Heart left ventricle (tissue), 16 donors: ENCODE measurements at regions not wholly inside any gene's neighbourhood (a gene's known extent, or its start where the extent isn't known, plus 50 kb on each side); places are given as distances from the start of the nearest gene placed in this dataset.

ENCODE experiments used
- ATAC-seq, 4 donors: fragments of 200-7000 bp; cut with Tn5 transposase; one replicate each; pipeline ENCODE4 v1.9.1; 2020 to 2022; ENCODE audit warnings: moderate library complexity in 4 of 4, mild to moderate bottlenecking in 3 of 4, moderate number of reproducible peaks in 1 of 4
- DNase-seq, 5 donors: peaks; one replicate each; pipeline ENCODE4 v3.0.0-alpha.2; 2020
- H3K27ac ChIP-seq, 12 donors: fragments of 200-600 bp; sonication (generic) in 4 of 12; one replicate each; pipeline versions ENCODE4 v1.5.0 to v1.8.0; 2016 to 2022; ENCODE audit warnings: mild to moderate bottlenecking in 2 of 12
- H3K27me3 ChIP-seq, 9 donors: fragments of 200-600 bp; sonication (generic) in 2 of 9; one replicate each; pipeline versions ENCODE4 v1.5.1 to v1.8.0; 2016 to 2022; ENCODE audit warnings: mild to moderate bottlenecking in 3 of 9
- H3K36me3 ChIP-seq, 9 donors: fragments of 200-600 bp; sonication (generic) in 2 of 9; one replicate each; pipeline versions ENCODE4 v1.5.0 to v1.8.0; 2018 to 2022; ENCODE audit warnings: mild to moderate bottlenecking in 2 of 9
- H3K4me1 ChIP-seq, 12 donors: fragments of 200-600 bp; sonication (generic) in 4 of 12; one replicate each; pipeline versions ENCODE4 v1.5.0 to v1.8.0; 2016 to 2022; ENCODE audit warnings: mild to moderate bottlenecking in 3 of 12
- H3K4me3 ChIP-seq, 12 donors: fragments of 200-600 bp; sonication (generic) in 4 of 12; one replicate each; pipeline versions ENCODE4 v1.5.0 to v1.8.0; 2017 to 2022; ENCODE audit warnings: mild to moderate bottlenecking in 9 of 12, moderate library complexity in 4 of 12
- H3K9me3 ChIP-seq, 12 donors: fragments of 200-600 bp; sonication (generic) in 4 of 12; one replicate each; pipeline versions ENCODE4 v1.5.0 to v1.8.0; 2016 to 2022; ENCODE audit warnings: mild to moderate bottlenecking in 1 of 12
- CTCF ChIP-seq, 12 donors: fragments of 200-600 bp; sonication (generic) in 4 of 12; IDR thresholded peaks; one replicate each; pipeline versions ENCODE4 v1.5.0 to v1.8.0; 2018 to 2022; ENCODE audit warnings: antibody characterized with exemption in 12 of 12, mild to moderate bottlenecking in 5 of 12
- POLR2A ChIP-seq, 2 donors: fragments of 450-650 bp; IDR thresholded peaks; one replicate each; pipeline ENCODE4 v1.6.1; 2017; ENCODE audit warnings: antibody characterized with exemption in 2 of 2, mild to moderate bottlenecking in 2 of 2, moderate library complexity in 2 of 2
- WGBS, 4 donors: extraction: QIAGEN DNeasy Blood & Tissue Kit in 2 of 4; methylation state at CpG; one replicate each; pipeline versions ENCODE4 v1.1.5 to v1.1.7; 2013 to 2018; 5-methylcytosine and 5-hydroxymethylcytosine counted together
- intact Hi-C, 10 donors: fragments of 100-400 bp; cut with DNase I; formaldehyde crosslinking; loops; one replicate each; pipeline versions ENCODE4 v1.11.1 to v1.14.2; 2022
- donor health status: ischemic (EF 13 %, LVEDD 7.1; RV severe dilation, severe dysfunction).
- donor health status: healthy with polysubstance abuse.
- donor health status: DM: no; HTN: yes; CAD: no.
- donor health status: DM: no; HTN: no; CAD: no.
- donor health status: ischemic (EF 25% LVEDD 6.9; RV normal size, moderate dysfunction).
- donor health status: ischemic (EF 25% LVEDD 5.7; RV mildly dilated, moderate dysfunction).
- donor health status: healthy.
- donor health status: DM: yes; HTN: yes; CAD: no.
- donor health status: ischemic (EF 35%, LVEDD 5.7; RV mildly dilated, moderate dysfunction).
- donor health status: nonischemic (EF 11% LVEDD 7.7; RV severe dilation, severe dysfunction).
- donor health status: DM: yes; HTN: yes; CAD: no.
- donor health status: PGD.
- donor health status: ischemic (EF 29% LVEDD 5.4; RV normal size, mild dysfunction).
- donor health status: nonischemic (EF 23%, LVEDD 6.1; RV moderate dilation, normal function).

DNA sequence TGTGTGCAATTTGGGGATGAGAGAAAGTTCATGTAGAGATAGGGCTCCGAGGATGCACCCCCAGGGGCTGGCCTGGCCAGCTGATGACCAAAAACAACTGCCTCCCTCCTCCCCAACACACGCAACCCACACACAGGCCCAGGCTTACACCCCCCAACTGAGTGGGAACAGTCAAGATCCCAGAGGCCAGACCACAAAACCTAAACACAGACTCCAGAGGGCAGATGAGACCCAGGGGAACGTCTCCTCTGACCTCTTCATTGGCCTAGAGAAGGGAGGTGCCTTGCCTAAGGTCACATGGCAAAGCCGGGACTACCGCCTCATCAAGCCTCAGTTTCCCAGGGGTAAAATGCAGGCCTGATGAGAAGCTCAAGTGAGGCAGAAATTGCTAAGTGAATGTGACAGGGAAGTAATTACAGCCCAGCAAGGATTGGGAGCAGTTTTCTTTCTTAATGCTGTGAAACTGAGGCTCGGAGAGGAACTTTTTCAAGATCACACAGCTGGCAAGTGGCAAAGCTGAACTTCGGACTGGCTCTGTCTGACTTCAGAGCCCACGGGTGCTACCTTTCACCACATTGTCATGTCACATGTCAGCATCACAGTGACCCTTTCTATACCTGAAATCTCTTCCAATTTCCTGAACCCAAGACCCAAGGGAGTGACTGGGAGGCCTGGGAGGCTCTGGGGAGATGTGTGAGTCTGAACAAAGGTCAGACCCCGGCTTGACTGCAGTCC lies 69.9 kb upstream of the WNT11 start:
- no peaks in the 10 kb centered on the region for H3K27me3 ChIP-seq
- intact Hi-C loops: no loop called here
- no peaks in the 10 kb centered on the region for H3K4me1 ChIP-seq
- TF ChIP-seq POLR2A (IDR thresholded peaks at IDR 0.05): no peak
- no peak for TF ChIP-seq CTCF (IDR thresholded peaks at IDR 0.05)
- peaks cover 0 to 19% (median 5%) of the 10 kb centered on the region in 12 donors for H3K9me3 ChIP-seq
- no peak overlapping the region for H3K27ac ChIP-seq
- WGBS, 4 donors: 70 to 80% (median 72%) methylated on average over 8 to 9 of the region's 9 CpGs
- H3K36me3 ChIP-seq: no peaks in the 10 kb centered on the region
- no peak overlapping the region for H3K4me3 ChIP-seq
- no peak for ATAC-seq
- no peak for DNase-seq

DNA sequence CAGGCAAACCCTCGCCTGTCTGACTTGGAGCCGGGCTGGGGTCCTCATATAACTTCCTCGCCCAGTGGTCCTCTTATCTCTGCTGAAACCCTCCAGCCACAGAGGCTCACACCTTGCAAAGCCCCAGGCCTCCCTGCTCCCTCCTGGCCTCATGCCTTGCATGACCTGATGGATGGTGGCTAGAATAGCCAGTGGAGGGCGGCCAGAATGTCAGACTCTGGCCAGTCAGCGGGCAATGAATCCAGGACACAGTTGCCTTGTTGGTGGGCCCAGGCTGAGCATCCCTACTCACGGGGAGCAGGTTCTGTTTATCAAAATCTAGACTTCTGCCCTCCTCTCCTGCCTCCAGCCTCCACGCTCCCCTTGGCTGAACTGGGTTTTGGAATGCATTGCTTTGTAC lies 69.1 kb upstream of the WNT11 start:
- TF ChIP-seq CTCF (IDR thresholded peaks at IDR 0.05) (no peak), POLR2A (IDR thresholded peaks at IDR 0.05) (no peak)
- DNase-seq (no peak), ATAC-seq (no peak)
- intact Hi-C loops: no loop called here
- H3K27me3 ChIP-seq: no peaks in the 10 kb centered on the region
- WGBS, 4 donors: 87 to 97% (median 97%) methylated on average over 7 of the region's 7 CpGs
- H3K4me1 ChIP-seq: peaks cover 0 to under 1% (median 0%) of the 10 kb centered on the region in 12 donors
- peaks cover 0 to 19% (median 5%) of the 10 kb centered on the region in 12 donors for H3K9me3 ChIP-seq
- no peak overlapping the region for H3K4me3 ChIP-seq
- no peaks in the 10 kb centered on the region for H3K36me3 ChIP-seq
- no peak overlapping the region for H3K27ac ChIP-seq

DNA sequence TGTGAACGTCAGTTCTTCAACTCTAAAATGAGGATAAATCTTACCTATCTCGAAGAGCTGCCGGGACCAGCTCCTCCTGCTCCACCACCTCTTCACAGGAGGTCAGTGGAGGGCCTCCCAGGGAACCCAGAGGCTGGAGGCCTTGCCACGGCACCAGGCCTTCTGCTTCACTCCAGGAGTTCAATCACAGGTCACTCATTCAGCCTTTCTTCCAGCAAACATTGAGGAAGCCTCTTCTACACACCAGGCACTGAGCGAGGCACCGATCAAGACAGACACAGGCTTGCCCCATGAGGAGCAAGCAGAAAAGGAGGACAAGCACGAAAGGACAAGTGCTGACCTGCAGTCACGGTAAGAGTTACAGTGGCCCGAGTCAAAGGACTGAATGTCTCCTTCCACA lies 64.8 kb upstream of the WNT11 start:
- no peak overlapping the region for H3K27ac ChIP-seq
- DNase-seq: no peak
- TF ChIP-seq POLR2A (IDR thresholded peaks at IDR 0.05): no peak
- no peak for TF ChIP-seq CTCF (IDR thresholded peaks at IDR 0.05)
- no peaks in the 10 kb centered on the region for H3K36me3 ChIP-seq
- 84 to 91% (median 86%) methylated on average over 9 of the region's 9 CpGs for WGBS, 4 donors
- peaks cover 0 to 19% (median 5%) of the 10 kb centered on the region in 12 donors for H3K9me3 ChIP-seq
- intact Hi-C loops: no loop called here
- no peak overlapping the region for H3K4me3 ChIP-seq
- H3K4me1 ChIP-seq: peaks cover 0 to 22% (median under 1%) of the 10 kb centered on the region in 12 donors
- no peak for ATAC-seq
- no peaks in the 10 kb centered on the region for H3K27me3 ChIP-seq

DNA sequence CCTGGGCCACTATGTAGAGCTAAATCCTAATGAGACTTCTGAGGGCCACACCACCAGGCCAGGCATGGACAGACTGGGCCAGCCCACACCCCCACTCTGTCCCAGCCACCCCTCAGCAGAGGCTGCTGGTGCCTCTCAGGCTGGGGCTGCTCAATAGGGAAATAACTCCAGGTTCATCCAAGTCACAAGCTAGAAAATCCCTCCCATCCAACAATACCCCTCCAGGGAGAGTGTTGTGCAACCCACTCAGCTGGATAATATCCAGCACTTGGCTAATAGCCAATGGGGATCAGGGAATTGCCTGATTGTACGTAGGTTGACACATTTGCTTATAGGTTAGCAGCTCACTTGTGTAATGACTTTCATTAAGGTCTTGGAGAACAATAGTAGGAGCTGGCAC lies 64.1 kb upstream of the WNT11 start:
- TF ChIP-seq POLR2A (IDR thresholded peaks at IDR 0.05) (no peak), CTCF (IDR thresholded peaks at IDR 0.05) (no peak)
- no peaks in the 10 kb centered on the region for H3K27me3 ChIP-seq
- no peaks in the 10 kb centered on the region for H3K36me3 ChIP-seq
- no peak overlapping the region for H3K4me3 ChIP-seq
- ATAC-seq (no peak), DNase-seq (no peak)
- peak overlapping the region in 3 of 12 donors; percentile 24 to 37 (median 29) for H3K27ac ChIP-seq
- 35 to 80% (median 50%) methylated on average over 1 of the region's 1 CpG for WGBS, 4 donors
- peaks cover 0 to 28% (median 3%) of the 10 kb centered on the region in 12 donors for H3K4me1 ChIP-seq
- intact Hi-C loops: no loop called here
- H3K9me3 ChIP-seq: peaks cover 0 to 19% (median 5%) of the 10 kb centered on the region in 12 donors
